HEK293T (cell line): ENCODE measurements at regions not wholly inside any gene's neighbourhood (a gene's known extent, or its start where the extent isn't known, plus 50 kb on each side); places are given as distances from the start of the nearest gene placed in this dataset.

ENCODE experiments used
- CTCF ChIA-PET: fragments of 350-600 bp; formaldehyde crosslinking; extraction: SDS; loops from one replicate; lab custom pipeline; 2021; ENCODE audit warnings: antibody characterized with exemption, inconsistent platforms; lab: Yijun Ruan, JAX
- POLR2A ChIA-PET: fragments of 350-600 bp; formaldehyde crosslinking; extraction: SDS; loops from one replicate; lab custom pipeline; 2020; ENCODE audit warnings: antibody characterized with exemption, inconsistent platforms; lab: Yijun Ruan, JAX
- DNase-seq: peaks from one replicate; pipeline ENCODE4 v3.0.0; 2012; ENCODE audit warnings: mixed read lengths; ENCODE audit errors: extremely low spot score
- ARNT ChIP-seq: fragments of 450-650 bp; IDR thresholded peaks from 2 replicates; pipeline ENCODE4 v1.6.1; 2017; ENCODE audit warnings: mild to moderate bottlenecking
- BHLHE40 ChIP-seq: fragments of 450-650 bp; IDR thresholded peaks from 2 replicates; pipeline ENCODE4 v1.6.1; 2016; ENCODE audit warnings: mild to moderate bottlenecking, moderate library complexity, borderline replicate concordance
- CTBP1 ChIP-seq: fragments of 450-650 bp; IDR thresholded peaks from 2 replicates; pipeline ENCODE4 v1.6.1; 2016; ENCODE audit warnings: borderline replicate concordance
- ELF4 ChIP-seq: fragments of 450-650 bp; IDR thresholded peaks from 2 replicates; pipeline ENCODE4 v1.6.1; 2017; ENCODE audit warnings: antibody characterized with exemption
- FOXA1 ChIP-seq: fragments of 450-650 bp; IDR thresholded peaks from 2 replicates; pipeline ENCODE4 v1.6.1; 2016; ENCODE audit warnings: mild to moderate bottlenecking
- FOXK2 ChIP-seq: fragments of 450-650 bp; IDR thresholded peaks from 2 replicates; pipeline ENCODE4 v1.6.1; 2016; ENCODE audit warnings: mild to moderate bottlenecking
- FOXM1 ChIP-seq: fragments of 450-650 bp; IDR thresholded peaks from 2 replicates; pipeline ENCODE4 v1.6.1; 2017; ENCODE audit warnings: mild to moderate bottlenecking, borderline replicate concordance
- HDGF ChIP-seq: fragments of 450-650 bp; IDR thresholded peaks from 2 replicates; pipeline ENCODE4 v1.6.1; 2017; ENCODE audit warnings: antibody characterized with exemption, borderline replicate concordance
- L3MBTL2 ChIP-seq: fragments of 450-650 bp; conservative IDR thresholded peaks from 2 replicates; pipeline ENCODE4 v1.6.1; 2016; ENCODE audit warnings: mild to moderate bottlenecking
- LEF1 ChIP-seq: fragments of 450-650 bp; IDR thresholded peaks from 2 replicates; pipeline ENCODE4 v1.6.1; 2017; ENCODE audit warnings: mild to moderate bottlenecking, borderline replicate concordance
- NFRKB ChIP-seq: fragments of 450-650 bp; IDR thresholded peaks from 2 replicates; pipeline ENCODE4 v1.6.1; 2016; ENCODE audit warnings: mild to moderate bottlenecking, moderate library complexity
- SP1 ChIP-seq: fragments of 450-650 bp; IDR thresholded peaks from 2 replicates; pipeline ENCODE4 v1.6.1; 2017
- SUZ12 ChIP-seq: fragments of 450-650 bp; IDR thresholded peaks from 2 replicates; pipeline ENCODE4 v1.6.1; 2016; ENCODE audit warnings: mild to moderate bottlenecking
- TARDBP ChIP-seq: fragments of 450-650 bp; IDR thresholded peaks from 2 replicates; pipeline ENCODE4 v1.6.1; 2016
- ZNF384 ChIP-seq: fragments of 450-650 bp; IDR thresholded peaks from 2 replicates; pipeline ENCODE4 v1.6.1; 2016
- TF ChIP-seq, protein P1 (sequence below): fragments of 450-650 bp; IDR thresholded peaks from 2 replicates; pipeline ENCODE4 v1.6.1; 2016

DNA sequence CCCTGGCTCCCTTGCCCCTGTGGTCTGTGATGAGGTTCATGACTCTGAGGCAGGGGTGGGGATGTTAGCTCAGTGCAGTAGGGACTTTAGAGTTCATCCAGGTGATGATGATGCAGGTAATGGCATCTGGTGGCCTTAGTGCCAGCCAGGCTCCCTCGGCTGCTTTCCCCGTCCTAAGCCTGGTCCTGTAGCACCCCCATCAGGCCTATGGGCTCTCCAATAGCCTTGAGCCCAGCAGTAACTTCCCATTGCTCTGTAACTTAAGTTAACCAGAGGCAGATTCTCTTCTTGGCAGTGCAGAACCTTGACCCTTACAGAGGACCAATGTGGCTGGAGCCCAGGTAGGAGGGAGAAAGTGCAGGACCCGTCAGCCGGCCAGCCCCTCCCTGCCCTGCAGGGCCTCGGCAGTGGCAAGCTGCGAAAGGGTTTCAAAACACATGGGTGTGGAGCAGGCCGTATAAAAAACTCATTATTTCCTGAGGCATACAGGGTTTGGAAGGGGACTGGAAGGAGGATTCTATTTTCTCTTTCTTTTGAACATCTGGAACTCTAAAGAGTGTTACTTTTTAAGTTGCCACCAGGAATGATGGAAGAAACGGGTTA, 406.9 kb downstream of the CDH26 start:
- ChIA-PET POLR2A (no interaction called here), CTCF (no interaction called here)
- no peak for DNase-seq
- TF ChIP-seq SP1 (no peak), FOXM1 (no peak), FOXA1 (no peak), L3MBTL2 (no peak), FOXK2 (no peak), NFRKB (no peak), HDGF (no peak), CTBP1 (no peak), ARNT (no peak)

DNA sequence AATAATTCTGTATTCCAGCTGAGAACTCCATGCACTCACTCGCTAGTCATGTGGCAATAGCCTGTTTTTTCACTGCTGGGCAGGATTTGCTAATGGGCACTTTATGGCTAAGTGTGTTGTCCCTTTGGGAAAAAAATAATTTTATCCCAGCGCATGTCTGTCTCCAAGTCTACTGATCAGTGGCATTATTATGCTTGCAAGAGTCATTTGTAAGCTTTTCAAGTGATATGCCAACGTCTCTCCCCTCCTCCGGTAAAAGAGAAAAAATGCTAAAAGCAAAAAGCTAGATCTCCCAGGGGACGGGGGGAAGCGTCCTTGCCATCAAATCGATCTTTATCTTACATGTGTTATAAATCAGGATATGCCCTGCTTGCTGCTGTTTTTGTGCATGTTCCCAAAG, 407.7 kb downstream of the CDH26 start:
- no peak for TF ChIP-seq ELF4
- no peak for TF ChIP-seq FOXA1
- TF ChIP-seq SP1: no peak
- no peak for TF ChIP-seq ZNF384
- TF ChIP-seq, protein P1, sequence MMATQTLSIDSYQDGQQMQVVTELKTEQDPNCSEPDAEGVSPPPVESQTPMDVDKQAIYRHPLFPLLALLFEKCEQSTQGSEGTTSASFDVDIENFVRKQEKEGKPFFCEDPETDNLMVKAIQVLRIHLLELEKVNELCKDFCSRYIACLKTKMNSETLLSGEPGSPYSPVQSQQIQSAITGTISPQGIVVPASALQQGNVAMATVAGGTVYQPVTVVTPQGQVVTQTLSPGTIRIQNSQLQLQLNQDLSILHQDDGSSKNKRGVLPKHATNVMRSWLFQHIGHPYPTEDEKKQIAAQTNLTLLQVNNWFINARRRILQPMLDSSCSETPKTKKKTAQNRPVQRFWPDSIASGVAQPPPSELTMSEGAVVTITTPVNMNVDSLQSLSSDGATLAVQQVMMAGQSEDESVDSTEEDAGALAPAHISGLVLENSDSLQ: no peak
- TF ChIP-seq FOXM1: no peak
- TF ChIP-seq TARDBP: no peak
- TF ChIP-seq BHLHE40: no peak
- POLR2A ChIA-PET: no interaction called here
- CTCF ChIA-PET: no interaction called here
- no peak for DNase-seq

DNA sequence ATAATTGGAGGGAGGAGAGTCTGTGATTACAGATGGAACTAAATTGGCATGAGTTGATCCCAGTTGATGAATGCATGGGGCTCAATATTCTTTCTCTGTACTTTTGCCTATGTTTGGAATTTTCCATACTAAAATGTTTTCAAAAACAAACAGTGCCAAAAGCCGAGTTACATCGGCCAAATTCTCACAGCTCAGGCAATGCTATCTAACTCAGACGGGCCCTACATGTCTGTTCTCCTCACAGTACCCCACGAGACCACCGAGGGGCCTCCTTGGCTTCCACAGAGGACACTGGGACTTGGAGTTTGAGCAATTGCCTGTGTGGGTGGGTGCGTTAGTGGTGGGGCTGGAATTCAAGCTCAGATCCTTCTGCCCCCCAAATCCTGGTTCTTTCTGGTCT, 413.2 kb downstream of the CDH26 start:
- DNase-seq: no peak
- ChIA-PET POLR2A (no interaction called here), CTCF (no interaction called here)
- TF ChIP-seq SUZ12: no peak
- no peak for TF ChIP-seq FOXM1
- TF ChIP-seq HDGF: no peak

DNA sequence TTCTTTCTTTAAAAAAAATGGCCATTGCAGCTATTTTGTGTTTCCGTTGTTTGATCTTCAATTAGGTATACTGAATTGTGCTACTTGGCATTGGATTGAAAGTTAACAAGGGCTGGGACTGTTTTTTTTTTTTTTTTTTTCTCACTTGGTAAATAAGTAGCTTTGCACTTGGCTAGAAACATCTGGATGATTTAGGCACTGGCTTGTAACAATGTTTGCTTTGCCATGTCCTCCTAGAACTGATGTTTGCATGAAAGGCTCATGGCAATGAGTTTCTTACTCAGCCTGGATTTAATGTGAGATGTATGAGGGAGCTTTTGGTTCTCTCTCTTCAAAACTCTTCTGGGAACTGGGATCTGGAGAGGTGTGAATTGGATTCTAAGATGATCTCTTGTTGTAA, 414.1 kb downstream of the CDH26 start:
- ChIA-PET CTCF (no interaction called here), POLR2A (no interaction called here)
- TF ChIP-seq L3MBTL2: no peak
- no peak for TF ChIP-seq BHLHE40
- no peak for TF ChIP-seq FOXM1
- no peak for TF ChIP-seq SP1
- no peak for TF ChIP-seq LEF1
- TF ChIP-seq, protein P1: no peak
- TF ChIP-seq ELF4: no peak
- TF ChIP-seq CTBP1: no peak
- TF ChIP-seq HDGF: no peak
- TF ChIP-seq NFRKB: no peak
- TF ChIP-seq ARNT: no peak
- TF ChIP-seq SUZ12: no peak
- no peak for TF ChIP-seq ZNF384
- no peak for TF ChIP-seq FOXK2
- TF ChIP-seq FOXA1: no peak
- no peak for TF ChIP-seq TARDBP
- no peak for DNase-seq

DNA sequence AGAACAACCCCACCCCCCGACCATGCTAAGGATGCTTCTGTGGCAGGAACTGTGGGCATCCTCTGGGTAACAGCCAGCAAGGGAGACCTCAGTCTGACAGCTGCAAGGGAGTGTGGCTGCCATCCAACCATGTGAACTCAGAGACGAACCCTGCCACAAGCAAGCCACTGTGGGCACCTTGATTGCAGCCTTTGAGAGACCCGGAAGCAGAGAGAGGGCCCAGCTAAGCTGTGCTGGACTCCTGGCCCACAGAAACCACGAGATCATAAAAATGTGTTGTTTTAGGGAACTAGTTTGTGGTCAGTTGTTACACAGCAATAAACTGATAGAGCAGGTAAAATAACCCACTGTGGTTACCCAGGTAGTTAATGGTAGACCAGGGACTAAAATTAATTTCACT, 414.6 kb downstream of the CDH26 start:
- no peak for DNase-seq
- no peak for TF ChIP-seq LEF1
- no peak for TF ChIP-seq TARDBP
- TF ChIP-seq ZNF384: no peak
- no peak for TF ChIP-seq L3MBTL2
- no peak for TF ChIP-seq SP1
- TF ChIP-seq, protein P1: no peak
- no peak for TF ChIP-seq FOXK2
- TF ChIP-seq ELF4: no peak
- TF ChIP-seq HDGF: no peak
- no peak for TF ChIP-seq SUZ12
- no peak for TF ChIP-seq FOXM1
- no peak for TF ChIP-seq CTBP1
- no peak for TF ChIP-seq ARNT
- TF ChIP-seq FOXA1: no peak
- TF ChIP-seq BHLHE40: no peak
- TF ChIP-seq NFRKB: no peak
- POLR2A ChIA-PET: no interaction called here
- CTCF ChIA-PET: no interaction called here

DNA sequence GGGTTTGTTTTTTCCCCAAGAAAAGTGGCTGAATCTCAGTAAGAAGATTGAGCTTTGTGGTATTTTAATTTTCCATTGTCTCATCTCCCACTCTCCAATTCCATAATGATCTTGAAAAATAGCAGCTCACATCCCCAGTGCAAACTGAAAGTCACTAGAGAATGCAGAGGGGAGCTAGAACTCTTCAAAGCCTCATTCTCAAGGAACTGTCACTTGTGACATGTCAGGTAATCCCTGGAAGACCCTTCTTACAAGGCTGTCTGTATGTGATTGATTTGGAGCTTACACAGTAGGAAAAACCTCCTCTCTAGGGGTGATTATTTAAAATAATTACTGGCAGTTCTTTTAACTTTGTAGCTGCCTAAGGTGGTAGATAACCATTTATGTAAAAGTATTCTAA, 420.4 kb downstream of the CDH26 start:
- ChIA-PET POLR2A (no interaction called here), CTCF (interaction anchor here (0.6 kb wide), 1 partner anchor 1428 kb away, joined by 3 read pairs; no protein-coding TSS in a partner anchor)
- DNase-seq: no peak
- TF ChIP-seq ELF4: no peak
- TF ChIP-seq ZNF384: no peak
- TF ChIP-seq BHLHE40: no peak
- TF ChIP-seq FOXA1: no peak
- TF ChIP-seq ARNT: no peak
- TF ChIP-seq FOXK2: no peak
- no peak for TF ChIP-seq HDGF
- no peak for TF ChIP-seq CTBP1
- no peak for TF ChIP-seq NFRKB
